Subcutaneous abdominal adipose tissue (tissue), 5 donors: ENCODE measurements at regions not wholly inside any gene's neighbourhood (a gene's known extent, or its start where the extent isn't known, plus 50 kb on each side); places are given as distances from the start of the nearest gene placed in this dataset.
"Not testable (repeated sequence)": the region's sequence is repeated elsewhere in the genome, so short reads cannot be mapped to it uniquely, and the experiment has no call there.

ENCODE experiments used
- H3K27ac ChIP-seq: one replicate; pipeline ENCODE4 v1.7.0; 2013; ENCODE audit warnings: low read depth, mild to moderate bottlenecking, inconsistent platforms, low read length, moderate library complexity
- H3K27me3 ChIP-seq, 5 donors: one replicate each; pipeline ENCODE4 v1.7.0; 2013; ENCODE audit warnings: low read length in 5 of 5, inconsistent platforms in 1 of 5; ENCODE audit not compliant: control insufficient read depth in 5 of 5, insufficient read depth in 4 of 5
- H3K36me3 ChIP-seq, 5 donors: one replicate each; pipeline ENCODE4 v1.7.0; 2013; ENCODE audit warnings: low read length in 5 of 5; ENCODE audit not compliant: control insufficient read depth in 5 of 5, insufficient read depth in 5 of 5
- H3K4me1 ChIP-seq, 5 donors: one replicate each; pipeline ENCODE4 v1.7.0; 2013; ENCODE audit warnings: low read length in 5 of 5, mild to moderate bottlenecking in 3 of 5, moderate library complexity in 1 of 5; ENCODE audit not compliant: control insufficient read depth in 5 of 5, insufficient read depth in 5 of 5
- H3K4me3 ChIP-seq, 5 donors: one replicate each; pipeline ENCODE4 v1.7.0; 2013; ENCODE audit warnings: low read length in 5 of 5, low read depth in 1 of 5
- H3K9ac ChIP-seq, 5 donors: one replicate each; pipeline ENCODE4 v1.7.0; 2013; ENCODE audit warnings: low read length in 5 of 5, mild to moderate bottlenecking in 4 of 5, moderate library complexity in 3 of 5
- H3K9me3 ChIP-seq, 5 donors: one replicate each; pipeline ENCODE4 v1.7.0; 2013; ENCODE audit warnings: low read length in 5 of 5; ENCODE audit not compliant: control insufficient read depth in 5 of 5
- donor health status: healthy.
- donor health status: healthy.
- donor health status: healthy.
- donor health status: healthy.
- donor health status: healthy.

- H3K9me3 ChIP-seq, H3K36me3 ChIP-seq, H3K4me1 ChIP-seq, H3K9ac ChIP-seq, H3K4me3 ChIP-seq, H3K27me3 ChIP-seq, H3K27ac ChIP-seq: not testable (repeated sequence)
These were observed 188.2 kb upstream of the PZP start for GRCh38 chr12:9396367-9396766.

- H3K9ac ChIP-seq, H3K9me3 ChIP-seq, H3K4me3 ChIP-seq, H3K4me1 ChIP-seq, H3K27ac ChIP-seq, H3K27me3 ChIP-seq, H3K36me3 ChIP-seq: not testable (repeated sequence)
These were observed 187.0 kb upstream of the PZP start for GRCh38 chr12:9395220-9395619.

GRCh38 chr12:9392842-9393241 is 184.6 kb upstream of the PZP start:
- no peaks in the 10 kb centered on the region for H3K36me3 ChIP-seq
- H3K27ac ChIP-seq = no peak overlapping the region
- no peaks in the 10 kb centered on the region for H3K9me3 ChIP-seq
- H3K9ac ChIP-seq = no peak overlapping the region
- H3K27me3 ChIP-seq = no peaks in the 10 kb centered on the region
- H3K4me1 ChIP-seq = peaks cover 0 to 12% (median 0%) of the 10 kb centered on the region in 5 donors
- H3K4me3 ChIP-seq = no peak overlapping the region

GRCh38 chr12:9391815-9392214 is 183.6 kb upstream of the PZP start:
- Histone ChIP-seq H3K4me3 (no peak overlapping the region), H3K27ac (no peak overlapping the region), H3K9me3 (no peaks in the 10 kb centered on the region), H3K36me3 (no peaks in the 10 kb centered on the region), H3K27me3 (no peaks in the 10 kb centered on the region), H3K4me1 (peaks cover 0 to 17% (median 0%) of the 10 kb centered on the region in 5 donors), H3K9ac (no peak overlapping the region)

- H3K27ac ChIP-seq = no peak overlapping the region
- H3K9ac ChIP-seq = no peak overlapping the region
- H3K36me3 ChIP-seq = no peaks in the 10 kb centered on the region
- peaks cover 0 to 15% (median 0%) of the 10 kb centered on the region in 5 donors for H3K4me1 ChIP-seq
- no peaks in the 10 kb centered on the region for H3K9me3 ChIP-seq
- H3K4me3 ChIP-seq = no peak overlapping the region
- H3K27me3 ChIP-seq = no peaks in the 10 kb centered on the region
These were observed 182.6 kb upstream of the PZP start for GRCh38 chr12:9390761-9391160.

GRCh38 chr12:9389796-9390195 is 181.6 kb upstream of the PZP start:
- Histone ChIP-seq H3K9me3 (no peaks in the 10 kb centered on the region), H3K9ac (no peak overlapping the region)

GRCh38 chr12:9388379-9388778 is 180.2 kb upstream of the PZP start:
- Histone ChIP-seq H3K4me3 (no peak overlapping the region), H3K4me1 (peaks cover 0 to 15% (median 0%) of the 10 kb centered on the region in 5 donors), H3K9ac (no peak overlapping the region), H3K36me3 (no peaks in the 10 kb centered on the region), H3K9me3 (no peaks in the 10 kb centered on the region), H3K27ac (no peak overlapping the region), H3K27me3 (no peaks in the 10 kb centered on the region)

More at GRCh38 chr12:9389796-9390195, 181.6 kb upstream of the PZP start:
- H3K27ac ChIP-seq = no peak overlapping the region
- no peaks in the 10 kb centered on the region for H3K36me3 ChIP-seq
- H3K4me1 ChIP-seq = peaks cover 0 to 15% (median 0%) of the 10 kb centered on the region in 5 donors
- no peak overlapping the region for H3K4me3 ChIP-seq
- no peaks in the 10 kb centered on the region for H3K27me3 ChIP-seq

- Histone ChIP-seq H3K4me1 (peaks cover 0 to 15% (median 0%) of the 10 kb centered on the region in 5 donors), H3K9me3 (no peaks in the 10 kb centered on the region), H3K27ac (no peak overlapping the region), H3K9ac (no peak overlapping the region), H3K36me3 (no peaks in the 10 kb centered on the region), H3K27me3 (no peaks in the 10 kb centered on the region), H3K4me3 (no peak overlapping the region)
These were observed 179.3 kb upstream of the PZP start for GRCh38 chr12:9387450-9387849.

GRCh38 chr12:9383585-9383984 is 175.4 kb upstream of the PZP start:
- Histone ChIP-seq H3K27ac (no peak overlapping the region), H3K4me3 (no peak overlapping the region), H3K9me3 (no peaks in the 10 kb centered on the region), H3K36me3 (no peaks in the 10 kb centered on the region), H3K4me1 (peaks cover 5 to 18% (median 13%) of the 10 kb centered on the region in 5 donors), H3K9ac (no peak overlapping the region), H3K27me3 (no peaks in the 10 kb centered on the region)

- Histone ChIP-seq H3K36me3 (no peaks in the 10 kb centered on the region), H3K4me1 (peaks cover 5 to 18% (median 7%) of the 10 kb centered on the region in 5 donors), H3K27ac (no peak overlapping the region), H3K9me3 (no peaks in the 10 kb centered on the region), H3K9ac (no peak overlapping the region), H3K4me3 (no peak overlapping the region), H3K27me3 (peaks cover 0 to 2% (median 0%) of the 10 kb centered on the region in 5 donors)
These were observed 173.4 kb upstream of the PZP start for GRCh38 chr12:9381619-9382018.

GRCh38 chr12:9380650-9381049 is 172.5 kb upstream of the PZP start:
- no peaks in the 10 kb centered on the region for H3K36me3 ChIP-seq
- H3K27me3 ChIP-seq = peaks cover 0 to 3% (median 0%) of the 10 kb centered on the region in 5 donors
- H3K9me3 ChIP-seq = no peaks in the 10 kb centered on the region
- no peak overlapping the region for H3K9ac ChIP-seq
- H3K4me1 ChIP-seq = peaks cover 5 to 18% (median 7%) of the 10 kb centered on the region in 5 donors
- no peak overlapping the region for H3K4me3 ChIP-seq
- no peak overlapping the region for H3K27ac ChIP-seq
